ENCODE measurements at regions not wholly inside any gene's neighbourhood (a gene's known extent, or its start where the extent isn't known, plus 50 kb on each side); places are given as distances from the start of the nearest gene placed in this dataset.
"Not testable (repeated sequence)": the region's sequence is repeated elsewhere in the genome, so short reads cannot be mapped to it uniquely, and the experiment has no call there.

GRCh38 chr4:122100508-122100907 is 51.6 kb upstream of the BLTP1 start:
- no peak for DNase-seq (ENCODE audit: low read depth)

- peak; percentile 38 for DNase-seq (ENCODE audit: low read depth)
These were observed 52.2 kb upstream of the BLTP1 start for GRCh38 chr4:122099896-122100295.

GRCh38 chr4:122091836-122092405 is 60.2 kb upstream of the BLTP1 start:
- no peak for DNase-seq (ENCODE audit: low read depth)

- DNase-seq (ENCODE audit: low read depth), result no peak
These were observed 60.7 kb upstream of the BLTP1 start for GRCh38 chr4:122091397-122091796.

- no peak for DNase-seq (ENCODE audit: low read depth)
These were observed 61.1 kb upstream of the BLTP1 start for GRCh38 chr4:122090989-122091388.

GRCh38 chr4:122086338-122087065 is 65.6 kb upstream of the BLTP1 start:
- DNase-seq (ENCODE audit: low read depth), result no peak

GRCh38 chr4:122083989-122084388 is 68.1 kb upstream of the BLTP1 start:
- DNase-seq (ENCODE audit: low read depth), result no peak

- no peak for DNase-seq (ENCODE audit: low read depth)
These were observed 68.8 kb upstream of the BLTP1 start for GRCh38 chr4:122083351-122083750.

GRCh38 chr4:122082661-122083060 is 69.5 kb upstream of the BLTP1 start:
- DNase-seq (ENCODE audit: low read depth), result no peak

GRCh38 chr4:122077653-122078052 is 74.5 kb upstream of the BLTP1 start:
- not testable (repeated sequence) for DNase-seq (ENCODE audit: low read depth)

GRCh38 chr4:122076835-122077234 is 75.3 kb upstream of the BLTP1 start:
- DNase-seq (ENCODE audit: low read depth), result not testable (repeated sequence)

GRCh38 chr4:122073615-122074014 is 78.5 kb upstream of the BLTP1 start:
- no peak for DNase-seq (ENCODE audit: low read depth)

- DNase-seq (ENCODE audit: low read depth), result no peak
These were observed 86.2 kb upstream of the BLTP1 start for GRCh38 chr4:122065915-122066314.

- DNase-seq (ENCODE audit: low read depth), result no peak
These were observed 87.0 kb upstream of the BLTP1 start for GRCh38 chr4:122065149-122065548.

GRCh38 chr4:122053186-122053585 is 98.9 kb upstream of the BLTP1 start:
- DNase-seq (ENCODE audit: low read depth), result no peak

GRCh38 chr4:122052677-122053076 is 99.5 kb upstream of the BLTP1 start:
- no peak for DNase-seq (ENCODE audit: low read depth)

- DNase-seq (ENCODE audit: low read depth), result no peak
These were observed 99.0 kb upstream of the TRPC3 start for GRCh38 chr4:122050841-122051240.

- DNase-seq (ENCODE audit: low read depth), result no peak
These were observed 95.9 kb upstream of the TRPC3 start for GRCh38 chr4:122047456-122048425.

GRCh38 chr4:122046255-122046654 is 94.4 kb upstream of the TRPC3 start:
- DNase-seq (ENCODE audit: low read depth), result no peak

- peak; percentile 90 for DNase-seq (ENCODE audit: low read depth)
These were observed 93.7 kb upstream of the TRPC3 start for GRCh38 chr4:122045533-122045932.

GRCh38 chr4:122044501-122044900 is 92.6 kb upstream of the TRPC3 start:
- DNase-seq (ENCODE audit: low read depth), result peak; percentile 31

GRCh38 chr4:122041312-122041711 is 89.5 kb upstream of the TRPC3 start:
- DNase-seq (ENCODE audit: low read depth), result no peak

- no peak for DNase-seq (ENCODE audit: low read depth)
These were observed 87.0 kb upstream of the TRPC3 start for GRCh38 chr4:122038896-122039295.
